ENCODE measurements at regions not wholly inside any gene's neighbourhood (a gene's known extent, or its start where the extent isn't known, plus 50 kb on each side); places are given as distances from the start of the nearest gene placed in this dataset.

DNA sequence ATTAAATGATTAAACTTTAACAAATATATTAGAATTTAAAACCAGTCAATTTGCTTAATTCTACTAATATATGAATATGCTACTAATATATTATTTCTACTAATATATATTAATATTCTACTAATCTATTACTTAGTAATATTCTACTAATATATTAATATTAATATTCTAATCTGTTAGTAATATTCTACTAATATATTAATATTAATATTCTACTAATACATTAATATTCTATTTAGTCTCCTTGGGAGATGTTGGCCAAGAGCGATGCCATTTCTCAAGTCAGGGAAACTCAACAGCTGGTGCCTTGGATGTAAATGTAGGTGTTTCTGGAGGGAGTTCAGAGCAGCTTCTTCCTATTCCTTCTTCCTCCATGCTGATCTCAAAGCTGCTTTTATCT is 259.2 kb upstream of the TMTC4 start:
- Histone ChIP-seq H3K14ac (ENCODE audit: insufficient read length) (no peak overlapping the region), H4K20me1 (replicated peaks in 1 of 2; ENCODE audit: control insufficient read depth in 1 of 2, insufficient read depth in 2 of 2, low read length in 2 of 2) (no peaks in the 10 kb centered on the region), H2BK5ac (ENCODE audit: low read depth, low read length) (no peak overlapping the region), H3K79me1 (ENCODE audit: low read depth, low read length) (no peaks in the 10 kb centered on the region), H2BK15ac (ENCODE audit: low read length) (no peak overlapping the region), H4K8ac (ENCODE audit: extremely low read depth, insufficient read depth, low read length) (no peak overlapping the region), H3K4me2 (ENCODE audit: insufficient read depth in 1 of 2, low read depth in 2 of 2, low read length in 2 of 2) (no peak overlapping the region), H3K23ac (ENCODE audit: insufficient read length) (no peak overlapping the region), H3K56ac (replicated peaks; ENCODE audit: insufficient read length, low read depth, low read length) (no peak overlapping the region), H2BK120ac (replicated peaks; ENCODE audit: low read depth, low read length) (no peak overlapping the region), H2AFZ (ENCODE audit: low read length) (no peak overlapping the region), H3K27ac (ENCODE audit: low read depth, low read length) (no peak overlapping the region), H4K91ac (replicated peaks; ENCODE audit: insufficient read length, low read length) (no peak overlapping the region), H3K27me3 (replicated peaks in 1 of 4; ENCODE audit: control insufficient read depth in 3 of 4, extremely low read depth in 1 of 4, insufficient read depth in 3 of 4, low read length in 3 of 4) (no peaks in the 10 kb centered on the region), H3K4me3 (ENCODE audit: extremely low read depth in 1 of 4, insufficient read depth in 2 of 4, low read depth in 3 of 4, low read length in 4 of 4) (no peak overlapping the region), H3K23me2 (ENCODE audit: low read depth, low read length) (no peaks in the 10 kb centered on the region), H2BK20ac (ENCODE audit: low read length) (no peak overlapping the region), H3K18ac (ENCODE audit: extremely low read depth, low read length) (no peak overlapping the region), H3K9me3 (ENCODE audit: insufficient read depth in 2 of 2, low read depth in 1 of 2, low read length in 1 of 2) (no peaks in the 10 kb centered on the region), H3K36me3 (ENCODE audit: control insufficient read depth in 2 of 4, insufficient read depth in 4 of 4, low read length in 3 of 4) (no peaks in the 10 kb centered on the region), H3K4ac (replicated peaks; ENCODE audit: insufficient read length, low read depth, low read length) (no peak overlapping the region), H2BK12ac (ENCODE audit: low read depth, low read length) (no peak overlapping the region), H3K79me2 (ENCODE audit: control insufficient read depth in 1 of 2, insufficient read depth in 2 of 2, low read length in 2 of 2) (no peaks in the 10 kb centered on the region), H2AK5ac (ENCODE audit: low read depth, low read length) (no peak overlapping the region), H3K9ac (replicated peaks in 1 of 4; ENCODE audit: extremely low read depth in 1 of 4, low read depth in 3 of 4, low read length in 3 of 4) (no peak overlapping the region), H3K4me1 (replicated peaks in 1 of 4; ENCODE audit: control insufficient read depth in 3 of 4, insufficient read depth in 4 of 4, low read length in 3 of 4) (peaks cover 0 to 2% (median 0%) of the 10 kb centered on the region in 4 experiments; a peak in 1 of 7 replicates), H4K5ac (ENCODE audit: insufficient read length, low read depth, low read length) (no peak overlapping the region)
- ChIA-PET POLR2A (ENCODE audit: partially characterized antibody) (no interaction called here), CTCF (ENCODE audit: partially characterized antibody) (interaction anchor here (0.8 kb wide), 1 partner anchor 50 kb away, joined by 3 read pairs; no protein-coding TSS in a partner anchor)
- DNase-seq (ENCODE audit: low read depth in 1 of 2, low spot score in 2 of 2) (no peak), FAIRE-seq (no peak)
- 96% methylated on average over 1 of the region's 1 CpG; no CpG with 5 or more reads in 1 of the 2 experiments for WGBS, 2 experiments (ENCODE audit: extremely low coverage in 1 of 2, insufficient coverage in 1 of 2, insufficient read length in 1 of 2, insufficient replicate concordance in 2 of 2, low coverage in 1 of 2, low lambda C conversion rate in 2 of 2, missing lambda C conversion rate in 1 of 2)
- TF ChIP-seq RFX5 (IDR thresholded peaks at IDR 0.05; ENCODE audit: borderline replicate concordance, low read depth, low read length) (no peak), HDAC2 (IDR thresholded peaks at IDR 0.05; ENCODE audit: borderline replicate concordance in 1 of 2, low read depth in 2 of 2, low read length in 2 of 2) (no peak), CTBP2 (IDR thresholded peaks at IDR 0.05; ENCODE audit: borderline replicate concordance, insufficient read depth, insufficient read length, low read length) (no peak), TEAD4 (IDR thresholded peaks at IDR 0.05; ENCODE audit: low read depth, low read length) (no peak), TBP (IDR thresholded peaks at IDR 0.05; ENCODE audit: low read depth, low read length) (no peak), RAD21 (IDR thresholded peaks at IDR 0.05 in 1 of 2, conservative IDR thresholded peaks at IDR 0.05 in 1 of 2; ENCODE audit: low read depth in 2 of 2, low read length in 2 of 2) (no peak), POLR2A (IDR thresholded peaks at IDR 0.05; ENCODE audit: control extremely low read depth in 1 of 2, low read depth in 2 of 2, low read length in 2 of 2) (no peak), PHF8 (conservative IDR thresholded peaks at IDR 0.05; ENCODE audit: low read depth, low read length) (no peak), SUZ12 (IDR thresholded peaks at IDR 0.05; ENCODE audit: low read length) (no peak), EZH2 (IDR thresholded peaks at IDR 0.05; ENCODE audit: low read depth, low read length, severe bottlenecking) (no peak), RNF2 (IDR thresholded peaks at IDR 0.05; ENCODE audit: borderline replicate concordance, low read depth, low read length, missing control alignments, poor library complexity, severe bottlenecking) (no peak)
- TF ChIP-seq, protein P1, sequence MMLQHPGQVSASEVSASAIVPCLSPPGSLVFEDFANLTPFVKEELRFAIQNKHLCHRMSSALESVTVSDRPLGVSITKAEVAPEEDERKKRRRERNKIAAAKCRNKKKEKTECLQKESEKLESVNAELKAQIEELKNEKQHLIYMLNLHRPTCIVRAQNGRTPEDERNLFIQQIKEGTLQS (IDR thresholded peaks at IDR 0.05; ENCODE audit: insufficient read depth, low read depth, low read length) = no peak
- TF ChIP-seq, protein P2, sequence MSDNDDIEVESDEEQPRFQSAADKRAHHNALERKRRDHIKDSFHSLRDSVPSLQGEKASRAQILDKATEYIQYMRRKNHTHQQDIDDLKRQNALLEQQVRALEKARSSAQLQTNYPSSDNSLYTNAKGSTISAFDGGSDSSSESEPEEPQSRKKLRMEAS (IDR thresholded peaks at IDR 0.05) = no peak
